ENCODE measurements at regions not wholly inside any gene's neighbourhood (a gene's known extent, or its start where the extent isn't known, plus 50 kb on each side); places are given as distances from the start of the nearest gene placed in this dataset.

GRCh38 chr7:81094952-81095351 is 176.1 kb upstream of the SEMA3C start:
- no peaks in the 10 kb centered on the region for H3K9me3 ChIP-seq
- no peaks in the 10 kb centered on the region for H3K36me3 ChIP-seq
- no peak overlapping the region for H3K4me3 ChIP-seq
- WGBS, 5 donors, result 57 to 76% (median 66%) methylated on average over 3 of the region's 3 CpGs
- TF ChIP-seq POLR2A (IDR thresholded peaks at IDR 0.05), result no peak
- no peak for TF ChIP-seq CTCF (IDR thresholded peaks at IDR 0.05)
- TF ChIP-seq POLR2AphosphoS5 (IDR thresholded peaks at IDR 0.05), result no peak
- no peak for TF ChIP-seq EP300 (IDR thresholded peaks at IDR 0.05)
- intact Hi-C loops (cut with DNase I; ENCODE audit: low total_unique reads), result no loop called here
- H3K27me3 ChIP-seq, result no peaks in the 10 kb centered on the region
- H3K27ac ChIP-seq, result no peak overlapping the region
- H3K4me1 ChIP-seq, result no peaks in the 10 kb centered on the region
- no peak for DNase-seq

GRCh38 chr7:81081616-81082015 is 162.8 kb upstream of the SEMA3C start:
- no peak for TF ChIP-seq EP300 (IDR thresholded peaks at IDR 0.05)
- peak in 1 of 2 donors; percentile 12 for DNase-seq
- H3K9me3 ChIP-seq, result peaks cover 0 to 7% (median 0%) of the 10 kb centered on the region in 4 donors
- H3K27ac ChIP-seq, result no peak overlapping the region
- no peak overlapping the region for H3K4me3 ChIP-seq
- no peaks in the 10 kb centered on the region for H3K4me1 ChIP-seq
- H3K36me3 ChIP-seq, result no peaks in the 10 kb centered on the region
- intact Hi-C loops (cut with DNase I; ENCODE audit: low total_unique reads), result no loop called here
- no peaks in the 10 kb centered on the region for H3K27me3 ChIP-seq

GRCh38 chr7:81080553-81080952 is 161.7 kb upstream of the SEMA3C start:
- H3K36me3 ChIP-seq, result no peaks in the 10 kb centered on the region
- WGBS, 5 donors, result 82 to 94% (median 87%) methylated on average over 1 of the region's 1 CpG
- no peak overlapping the region for H3K27ac ChIP-seq
- DNase-seq, result no peak
- H3K4me3 ChIP-seq, result no peak overlapping the region
- TF ChIP-seq EP300 (IDR thresholded peaks at IDR 0.05), result no peak
- no peak for TF ChIP-seq POLR2AphosphoS5 (IDR thresholded peaks at IDR 0.05)
- no peak for TF ChIP-seq CTCF (IDR thresholded peaks at IDR 0.05)
- no peak for TF ChIP-seq POLR2A (IDR thresholded peaks at IDR 0.05)
- no peaks in the 10 kb centered on the region for H3K4me1 ChIP-seq
- intact Hi-C loops (cut with DNase I; ENCODE audit: low total_unique reads), result no loop called here
- H3K27me3 ChIP-seq, result no peaks in the 10 kb centered on the region
- H3K9me3 ChIP-seq, result peaks cover 0 to 7% (median 0%) of the 10 kb centered on the region in 4 donors

- H3K27ac ChIP-seq, result no peak overlapping the region
- DNase-seq, result peak in 1 of 2 donors; percentile 50
- H3K36me3 ChIP-seq, result no peaks in the 10 kb centered on the region
- intact Hi-C loops (cut with DNase I; ENCODE audit: low total_unique reads), result no loop called here
- H3K9me3 ChIP-seq, result peaks cover 0 to 7% (median 0%) of the 10 kb centered on the region in 4 donors
- no peak overlapping the region for H3K4me3 ChIP-seq
- TF ChIP-seq POLR2A (IDR thresholded peaks at IDR 0.05) (no peak), CTCF (IDR thresholded peaks at IDR 0.05) (no peak), EP300 (IDR thresholded peaks at IDR 0.05) (no peak), POLR2AphosphoS5 (IDR thresholded peaks at IDR 0.05) (no peak)
- H3K27me3 ChIP-seq, result no peaks in the 10 kb centered on the region
- no peaks in the 10 kb centered on the region for H3K4me1 ChIP-seq
- 82 to 94% (median 89%) methylated on average over 1 of the region's 1 CpG for WGBS, 5 donors
Observed at GRCh38 chr7:81079746-81080145, 160.9 kb upstream of the SEMA3C start.

GRCh38 chr7:81075150-81075549 is 156.3 kb upstream of the SEMA3C start:
- intact Hi-C loops (cut with DNase I; ENCODE audit: low total_unique reads), result no loop called here
- TF ChIP-seq CTCF (IDR thresholded peaks at IDR 0.05), result no peak
- no peak for TF ChIP-seq POLR2AphosphoS5 (IDR thresholded peaks at IDR 0.05)
- TF ChIP-seq EP300 (IDR thresholded peaks at IDR 0.05), result no peak
- Histone ChIP-seq H3K4me1 (no peaks in the 10 kb centered on the region), H3K27me3 (no peaks in the 10 kb centered on the region), H3K36me3 (no peaks in the 10 kb centered on the region), H3K9me3 (peaks cover 0 to 7% (median 0%) of the 10 kb centered on the region in 4 donors), H3K27ac (no peak overlapping the region), H3K4me3 (no peak overlapping the region)
- no peak for DNase-seq
- WGBS, 5 donors, result 67 to 89% (median 71%) methylated on average over 2 of the region's 2 CpGs
